ENCODE measurements at regions not wholly inside any gene's neighbourhood (a gene's known extent, or its start where the extent isn't known, plus 50 kb on each side); places are given as distances from the start of the nearest gene placed in this dataset.

- TF ChIP-seq CHD7 (IDR thresholded peaks at IDR 0.05; ENCODE audit: insufficient replicate concordance, low read length) = no peak
- no peak for TF ChIP-seq RFX5 (IDR thresholded peaks at IDR 0.05; ENCODE audit: borderline replicate concordance, low read depth, low read length)
Measured at GRCh38 chrX:99833821-99834220, 576.3 kb downstream of the PCDH19 start (continued).

Data from H1 (cell line).